GM19023 (cell line): ENCODE measurements at regions not wholly inside any gene's neighbourhood (a gene's known extent, or its start where the extent isn't known, plus 50 kb on each side); places are given as distances from the start of the nearest gene placed in this dataset.

Source experiments
- ATAC-seq: cut with Tn5 transposase; IDR thresholded peaks from one replicate; pipeline ENCODE4 v1.9.1; 2021; ENCODE audit warnings: mild to moderate bottlenecking, moderate library complexity; ENCODE audit not compliant: unreplicated experiment

DNA sequence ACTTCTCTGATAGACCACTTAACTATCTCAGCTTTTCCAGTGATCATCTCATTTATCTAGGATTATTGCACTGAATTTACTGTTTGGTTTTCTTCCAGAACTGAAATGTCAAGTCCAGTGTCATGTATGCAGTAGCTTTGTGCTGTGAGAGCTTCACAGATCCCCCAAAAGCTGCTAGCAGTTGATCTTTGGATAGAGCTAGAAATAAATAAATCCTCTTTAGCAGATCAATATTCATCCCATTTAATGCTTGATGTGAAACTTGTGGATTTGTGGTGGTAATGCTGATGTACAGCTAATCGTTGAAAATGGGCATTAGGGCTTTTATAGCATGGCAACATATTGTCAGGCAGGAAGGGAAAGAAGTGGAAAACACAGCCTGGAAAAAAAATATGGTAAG, 509.6 kb upstream of the FAM241A start:
- no peak for ATAC-seq

DNA sequence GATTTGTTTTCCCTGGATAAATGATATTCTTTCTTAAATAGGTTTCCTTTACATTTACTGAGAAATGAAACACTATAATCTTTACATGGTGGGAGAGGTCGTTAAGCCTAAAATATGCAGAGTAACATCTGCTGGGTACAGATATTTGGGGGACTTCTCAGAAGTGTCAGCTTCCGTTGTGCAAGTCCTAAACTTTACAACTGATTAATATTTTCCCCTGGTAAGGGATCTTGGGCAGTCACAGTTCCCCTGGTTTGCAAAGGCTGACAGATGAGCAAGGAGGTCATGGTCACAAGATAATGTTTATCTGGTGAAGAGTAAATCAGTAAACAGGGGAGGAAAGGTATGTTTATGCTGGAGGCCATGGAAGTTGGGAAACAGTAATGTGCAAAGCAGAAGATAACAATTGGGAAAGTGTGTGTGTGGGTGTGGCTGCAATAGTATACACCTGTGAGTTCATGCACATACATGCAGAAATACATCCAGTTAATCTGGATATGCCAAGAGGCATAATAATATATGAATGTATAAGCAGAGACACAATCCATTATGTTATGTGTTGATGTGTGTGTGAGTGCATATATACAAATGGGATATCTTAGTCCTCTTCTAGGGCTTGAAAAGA, 508.2 kb upstream of the FAM241A start:
- no peak for ATAC-seq

DNA sequence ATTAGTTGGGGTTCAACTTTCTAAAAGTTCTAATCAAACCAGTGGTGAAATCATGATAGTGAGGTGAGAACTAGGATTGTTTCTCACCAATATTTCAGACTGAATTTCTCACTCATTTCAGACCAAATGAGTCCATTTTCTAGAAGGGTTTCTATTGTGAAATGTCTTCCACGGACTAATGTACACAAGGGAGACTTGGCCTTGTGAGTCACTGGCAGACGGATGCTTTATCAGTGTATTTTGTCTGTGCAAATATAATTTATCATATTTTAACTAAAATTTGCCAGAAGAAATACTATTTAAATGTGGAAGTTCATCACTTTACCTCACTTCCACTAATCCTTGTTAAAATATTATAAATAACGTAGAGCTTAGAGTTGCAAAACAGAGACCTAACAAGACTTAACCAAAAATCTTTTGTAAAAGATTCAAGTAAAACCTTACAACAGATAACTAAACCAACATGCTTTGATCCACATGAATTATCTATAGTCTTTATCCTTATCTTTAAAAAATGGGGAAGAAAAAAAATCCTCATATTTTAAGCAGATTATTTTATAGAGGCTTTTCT, 506.0 kb upstream of the FAM241A start:
- no peak for ATAC-seq

DNA sequence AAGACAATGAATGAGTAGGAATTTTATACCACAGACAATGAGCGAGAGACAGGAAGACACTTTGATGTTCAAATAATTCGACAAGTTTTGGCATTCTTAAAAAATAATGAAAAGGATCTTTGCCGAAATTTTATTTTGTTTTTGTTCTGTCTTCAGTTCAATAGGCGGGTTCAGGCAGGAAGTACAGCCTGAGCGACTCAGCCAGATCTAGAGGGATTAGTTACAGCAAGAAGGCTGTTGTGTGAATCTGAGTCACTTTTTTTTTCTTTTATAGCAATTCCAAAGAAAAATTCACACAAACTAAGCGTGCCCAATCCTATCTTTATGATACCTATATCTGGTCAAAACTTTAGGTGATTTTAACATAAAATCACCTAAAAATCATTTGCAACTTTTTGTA, 505.4 kb upstream of the FAM241A start:
- no peak for ATAC-seq

DNA sequence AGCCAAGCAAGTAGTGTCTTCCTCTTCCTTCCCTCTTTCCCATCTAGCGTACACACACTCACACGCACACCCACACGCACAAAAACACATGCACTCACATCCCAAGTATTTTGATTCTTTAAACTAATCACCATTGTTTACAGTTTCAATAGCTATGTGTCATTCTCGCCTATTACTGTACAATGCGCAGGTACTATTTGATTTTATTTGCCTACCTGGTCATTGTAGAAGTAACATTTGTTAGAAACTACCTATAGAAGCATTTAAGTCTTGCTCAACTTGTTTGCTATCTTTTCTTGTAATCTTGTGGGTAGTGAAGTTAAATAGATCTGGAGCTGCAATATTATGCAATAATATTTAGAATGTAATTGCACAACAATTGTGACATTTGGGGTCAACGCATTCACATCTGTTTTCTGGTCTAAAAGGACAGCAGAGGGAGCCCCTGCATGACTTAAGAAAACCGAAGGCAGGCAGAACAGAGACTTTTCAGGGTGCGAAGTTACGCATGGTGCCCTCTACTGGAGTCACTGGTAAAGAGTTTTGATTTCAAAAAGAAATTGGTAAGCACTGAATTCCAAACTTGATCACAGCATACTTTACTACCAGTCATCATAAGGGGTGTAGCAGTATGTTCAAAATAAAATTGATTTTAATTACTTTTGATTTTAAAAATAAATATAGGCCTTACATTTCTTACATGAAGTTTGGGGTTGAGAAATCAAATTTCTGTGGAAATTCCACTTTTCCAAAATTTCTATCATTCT, 503.3 kb upstream of the FAM241A start:
- peak; percentile 98 for ATAC-seq

DNA sequence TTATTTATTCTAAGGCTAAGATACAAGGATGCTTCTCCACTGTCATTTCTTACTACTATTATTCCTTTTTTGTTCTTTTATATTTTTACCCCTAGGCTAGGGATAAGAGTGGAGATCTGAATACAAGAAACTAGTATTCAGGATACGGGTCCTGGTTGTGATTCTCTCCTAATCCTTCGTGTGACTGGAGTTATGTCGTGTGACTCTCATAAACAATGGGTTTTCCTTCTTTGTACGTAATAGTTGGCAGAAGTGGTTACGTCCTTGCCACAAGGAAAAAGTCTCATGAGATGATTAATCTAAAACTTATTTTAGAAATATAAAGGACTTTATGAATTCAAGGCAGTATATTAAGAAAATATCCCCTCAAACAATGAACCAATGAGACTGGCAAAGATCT, 497.2 kb upstream of the FAM241A start:
- no peak for ATAC-seq

DNA sequence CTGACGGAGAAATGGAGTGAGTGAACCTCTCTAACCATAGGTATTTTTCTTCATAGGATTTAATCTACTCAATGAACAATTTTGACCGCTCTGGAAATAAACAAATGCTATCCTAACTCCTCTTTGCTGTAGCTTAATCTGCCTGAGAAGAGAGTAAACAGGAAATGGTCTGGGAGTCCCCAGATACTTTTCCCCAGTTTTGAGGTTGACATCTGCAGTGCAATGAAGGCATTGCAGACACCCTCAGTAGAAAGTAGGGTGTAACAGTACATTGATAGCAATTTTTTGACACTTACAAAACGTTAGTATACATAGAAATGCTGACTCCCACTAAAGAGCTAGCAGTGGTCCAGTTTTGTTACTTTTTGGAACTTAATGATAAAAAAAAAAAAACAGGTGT, 495.9 kb upstream of the FAM241A start:
- ATAC-seq: peak; percentile 73

DNA sequence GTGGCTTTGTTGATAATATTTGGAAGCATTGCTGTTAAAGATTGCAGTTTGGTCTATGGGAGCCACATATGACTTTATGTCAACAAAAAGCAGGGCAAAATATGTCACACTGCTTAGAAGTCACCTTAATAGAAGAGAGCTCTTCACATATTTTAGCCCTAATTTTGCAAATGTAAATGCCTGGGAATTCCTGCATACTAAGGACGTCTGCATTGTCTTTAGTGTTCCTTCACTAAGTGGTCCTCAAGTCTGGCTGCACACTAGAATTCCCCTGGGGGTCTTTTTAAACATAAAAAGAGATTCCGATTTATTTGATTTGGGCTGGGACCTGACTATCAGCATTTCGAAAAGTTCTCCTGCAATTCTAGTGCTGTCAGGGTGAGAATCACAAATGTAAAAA, 495.1 kb upstream of the FAM241A start:
- no peak for ATAC-seq

DNA sequence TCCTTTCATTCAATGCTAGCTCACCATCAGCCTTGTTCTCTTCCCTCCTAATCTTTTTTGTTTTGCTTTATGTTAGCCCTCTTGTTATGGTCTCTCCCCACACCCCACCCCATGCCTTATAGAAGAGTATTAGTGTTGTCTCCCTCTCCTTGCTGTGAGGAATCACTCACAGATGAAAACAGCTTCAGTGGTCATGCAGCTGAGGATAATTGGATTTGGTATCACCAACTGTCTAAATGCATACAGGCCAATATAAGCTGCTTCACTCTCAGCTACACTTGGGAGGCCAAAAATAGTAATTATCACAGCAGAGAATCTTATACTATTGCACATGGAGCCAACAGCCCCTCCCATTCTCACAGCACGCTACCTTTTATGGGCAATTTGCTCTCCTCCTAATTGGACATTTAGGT, 494.6 kb upstream of the FAM241A start:
- no peak for ATAC-seq

DNA sequence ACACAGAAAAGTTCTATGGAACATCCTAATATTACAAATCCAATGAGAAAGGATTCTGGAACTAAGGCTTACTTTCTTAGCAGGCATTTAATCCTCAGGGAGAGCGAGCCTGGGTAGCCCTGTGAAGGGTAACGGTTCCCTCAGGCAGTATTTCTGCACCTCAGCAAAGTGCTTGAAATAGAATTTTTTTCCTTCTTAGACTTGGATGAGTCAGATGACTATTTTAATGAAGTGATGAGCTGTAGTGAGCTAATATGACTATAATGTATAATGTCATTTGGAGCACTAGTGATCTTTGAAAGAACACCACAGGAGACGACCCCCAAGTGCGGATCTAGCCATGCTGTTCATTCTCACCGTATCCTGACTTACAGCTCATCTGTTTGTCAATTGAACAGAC, 493.0 kb upstream of the FAM241A start:
- no peak for ATAC-seq

DNA sequence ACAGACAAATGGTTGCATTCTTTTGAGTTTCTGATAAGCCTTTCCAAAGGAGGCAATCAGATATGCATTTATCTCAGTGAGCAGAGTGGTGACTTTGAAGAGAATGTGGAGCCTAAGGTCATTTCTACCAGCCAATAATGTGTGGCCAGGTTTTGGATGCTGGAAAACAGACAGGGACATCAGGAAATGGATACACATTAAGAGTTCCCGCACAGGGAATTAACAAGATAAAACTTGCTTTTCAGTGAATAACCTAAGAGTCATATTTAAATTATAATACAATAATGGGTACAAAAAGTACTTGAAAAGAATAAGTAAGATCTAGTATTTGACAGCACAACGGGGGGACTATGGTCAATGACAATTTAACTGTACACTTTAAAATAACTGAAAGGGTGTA, 492.3 kb upstream of the FAM241A start:
- ATAC-seq: no peak

DNA sequence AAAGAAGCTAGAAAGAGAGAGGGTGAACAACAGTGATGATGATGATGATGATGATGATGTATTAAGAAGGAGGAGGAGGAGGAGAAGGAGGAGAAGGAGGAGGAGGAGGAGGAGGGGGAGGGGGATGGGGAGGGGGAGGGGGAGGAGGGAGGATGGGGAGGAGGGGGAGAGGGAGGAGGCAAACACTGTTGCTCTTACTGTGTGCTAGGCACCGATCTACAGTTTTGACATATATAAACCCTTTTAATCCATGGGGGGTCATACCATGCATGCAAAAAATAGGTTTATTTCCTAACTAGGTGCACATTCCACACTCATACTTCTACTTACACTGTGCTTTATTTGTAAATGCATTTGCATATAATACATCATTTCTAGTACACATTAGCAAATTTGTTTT, 482.8 kb upstream of the FAM241A start:
- no peak for ATAC-seq

DNA sequence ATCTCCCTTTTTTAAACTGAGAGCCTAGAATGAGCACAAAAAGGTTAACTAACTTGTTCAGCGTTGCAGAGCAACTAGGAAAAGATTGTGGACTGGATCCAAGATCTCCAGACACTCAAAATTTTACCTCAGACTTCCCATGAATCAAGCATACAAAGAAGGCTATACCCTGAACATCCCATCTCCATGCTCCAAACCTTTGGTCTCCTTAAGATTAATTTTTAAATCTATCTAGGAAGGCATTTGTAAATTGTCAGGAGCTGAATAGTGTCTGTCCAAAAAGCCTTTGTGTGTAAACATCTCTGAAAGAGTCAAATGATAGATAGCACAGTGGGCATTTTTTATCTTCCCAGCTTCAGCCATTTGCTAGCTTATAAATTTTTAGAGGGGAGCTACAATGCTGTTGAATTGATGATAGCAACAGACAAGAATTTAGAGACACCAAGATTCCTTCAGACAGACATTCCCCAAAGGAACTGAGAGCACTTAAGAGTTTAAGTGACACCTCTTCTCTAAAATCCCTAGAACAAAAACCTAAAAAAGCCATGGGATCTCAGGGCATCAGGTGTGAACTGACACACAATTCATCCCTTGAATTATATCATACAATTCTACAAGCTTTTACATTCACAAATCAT, 480.8 kb upstream of the FAM241A start:
- no peak for ATAC-seq

DNA sequence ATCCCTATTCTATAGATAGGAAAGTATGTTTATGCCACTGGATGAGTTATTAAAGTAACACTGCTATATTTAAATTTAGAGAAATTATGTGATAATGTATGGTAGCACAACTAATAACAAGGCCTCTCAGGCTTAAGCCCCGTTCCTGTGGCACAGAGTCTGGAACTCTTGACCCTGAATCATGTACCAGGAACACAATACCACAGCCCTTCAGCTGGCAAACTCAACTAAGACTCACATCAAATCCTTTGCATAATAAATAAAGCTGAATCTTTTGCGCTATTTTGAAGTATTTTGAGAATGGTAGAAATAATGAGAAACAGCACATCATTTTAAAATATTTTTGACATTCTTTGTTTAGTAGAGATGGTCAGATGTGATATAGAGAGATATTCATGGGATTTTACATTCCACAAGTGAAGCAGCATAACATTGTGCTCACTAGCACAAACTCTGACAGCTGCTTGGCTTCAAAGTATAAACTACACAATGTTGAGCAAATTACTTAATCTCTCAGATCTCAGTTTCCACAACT, 478.4 kb upstream of the FAM241A start:
- ATAC-seq: no peak

DNA sequence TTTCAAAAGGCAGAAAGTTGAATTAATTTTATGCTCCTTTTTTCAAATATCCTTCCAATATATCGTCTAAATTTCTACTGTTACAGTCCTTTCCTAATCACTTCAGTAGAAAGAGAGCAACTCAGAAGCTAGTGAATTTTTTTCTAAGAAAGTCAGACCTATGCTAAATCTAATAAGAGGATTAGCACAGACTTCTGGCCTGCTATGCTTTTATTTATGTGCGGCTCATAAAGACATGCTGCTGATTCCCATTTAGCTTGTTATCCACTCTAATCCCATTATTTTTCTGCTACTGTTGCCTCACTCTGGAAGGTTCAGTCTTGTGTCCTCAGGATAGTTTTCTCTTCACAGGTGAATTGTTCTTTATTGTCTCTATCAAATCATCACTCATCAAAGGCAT, 473.5 kb upstream of the FAM241A start:
- no peak for ATAC-seq

DNA sequence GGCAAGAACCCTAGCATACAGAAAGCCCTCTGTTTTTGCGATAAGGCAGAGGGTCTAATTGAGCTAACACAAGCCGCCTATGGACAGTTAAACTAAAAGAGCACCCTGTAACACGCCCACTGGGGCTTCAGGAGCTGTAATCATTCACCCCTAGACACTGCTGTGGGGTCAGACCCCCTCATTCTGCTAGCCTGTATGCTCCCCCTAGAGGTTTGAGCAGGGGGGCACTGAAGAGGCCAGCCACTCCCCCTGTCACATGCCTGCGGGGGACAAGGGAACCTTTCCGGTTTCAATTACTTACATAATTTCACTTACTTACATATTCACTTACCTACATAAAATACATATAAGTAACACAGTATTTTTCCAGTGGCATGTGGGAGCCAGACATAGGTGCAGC, 469.5 kb upstream of the FAM241A start:
- ATAC-seq: no peak

DNA sequence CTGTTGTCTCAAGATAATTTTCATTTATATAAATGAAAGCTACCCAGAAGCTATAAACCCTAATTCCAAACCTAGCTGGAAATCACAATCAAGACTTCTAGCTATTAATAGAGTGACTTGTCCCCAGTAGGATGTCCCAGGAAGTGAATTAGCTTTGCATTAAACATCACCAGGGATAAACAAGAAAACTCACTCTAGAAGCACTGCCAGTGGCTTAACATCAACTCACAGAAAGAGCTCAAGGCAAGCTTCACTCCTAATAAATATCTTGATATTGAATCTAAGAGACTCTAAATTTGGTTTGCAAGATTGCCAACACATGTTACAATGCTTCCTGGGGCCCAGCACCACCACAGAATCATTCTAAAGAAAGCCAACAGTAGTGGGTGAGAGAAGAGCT, 468.7 kb upstream of the FAM241A start:
- ATAC-seq: no peak

DNA sequence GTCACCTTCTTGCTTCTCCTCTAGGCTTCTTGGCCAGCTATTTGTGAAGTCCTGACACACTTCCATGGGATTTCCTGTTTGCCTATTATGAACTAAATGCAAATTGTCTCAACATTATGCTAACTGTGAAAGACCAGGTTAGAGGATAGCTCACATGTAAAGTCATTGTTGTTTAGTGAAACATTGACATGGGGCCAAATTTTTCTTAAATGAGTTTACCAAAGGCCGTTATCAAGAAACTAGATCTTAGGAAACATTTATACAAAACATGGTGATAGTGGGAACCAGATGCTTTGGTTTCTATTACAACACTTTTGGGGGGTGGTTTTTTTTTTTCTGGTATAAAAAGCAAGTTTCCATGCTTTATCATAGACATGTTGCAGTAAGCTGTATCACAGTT, 466.8 kb upstream of the FAM241A start:
- ATAC-seq: no peak

DNA sequence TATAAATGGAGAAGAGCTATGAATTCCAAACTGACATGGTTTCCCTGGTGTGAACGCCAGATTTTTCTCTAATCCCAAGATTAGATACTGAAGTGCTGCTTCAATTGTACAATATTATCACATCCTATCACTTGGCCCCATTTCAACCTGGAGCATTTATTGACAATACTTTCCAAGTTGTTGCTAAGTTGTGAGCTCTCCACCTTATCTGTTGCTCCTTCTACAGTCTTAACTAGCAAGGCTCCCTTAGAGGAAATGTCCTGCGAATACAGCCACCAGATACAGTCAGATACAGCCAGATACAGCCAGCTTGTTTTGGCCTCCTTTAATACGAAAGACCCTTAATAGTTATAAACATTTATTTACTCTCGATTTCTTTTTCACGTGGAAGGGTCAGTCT, 466.3 kb upstream of the FAM241A start:
- ATAC-seq: no peak

DNA sequence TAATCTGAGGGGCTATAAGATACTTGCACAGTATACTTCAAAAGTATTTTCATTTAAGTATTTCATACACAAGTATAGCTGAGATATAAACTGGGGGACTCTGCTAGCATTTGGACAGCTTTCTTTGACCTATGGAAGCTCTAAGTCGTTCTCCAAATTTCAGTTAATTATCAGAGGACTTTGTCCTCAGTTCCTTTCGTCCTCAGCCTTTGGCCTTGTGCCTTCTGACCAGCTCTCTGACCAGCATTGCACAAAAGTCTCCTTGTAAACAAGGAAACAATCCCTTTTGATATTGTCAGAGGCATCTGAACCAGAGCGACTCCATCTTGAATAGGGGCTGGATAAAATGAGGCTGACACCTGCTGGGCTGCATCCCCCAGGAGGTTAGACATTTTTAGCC, 464.0 kb upstream of the FAM241A start:
- no peak for ATAC-seq

DNA sequence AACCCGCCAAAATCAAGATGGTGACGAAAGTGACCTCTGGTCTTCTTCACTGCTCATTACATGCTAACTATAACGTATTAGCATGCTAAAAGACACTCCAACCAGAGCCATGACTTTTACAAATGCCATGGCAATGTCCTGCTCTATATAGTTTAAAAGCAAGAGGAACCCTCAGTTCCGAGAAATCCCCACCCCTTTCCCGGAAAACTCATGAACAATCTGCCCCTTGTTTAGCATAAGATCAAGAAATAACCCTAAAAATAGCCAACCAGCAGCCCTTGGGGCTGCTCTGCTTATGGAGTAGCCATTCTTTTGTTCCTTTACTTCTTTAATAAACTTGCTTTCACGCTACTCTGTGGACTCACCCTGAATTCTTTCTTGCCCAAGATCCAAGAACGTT, 463.5 kb upstream of the FAM241A start:
- ATAC-seq: no peak

DNA sequence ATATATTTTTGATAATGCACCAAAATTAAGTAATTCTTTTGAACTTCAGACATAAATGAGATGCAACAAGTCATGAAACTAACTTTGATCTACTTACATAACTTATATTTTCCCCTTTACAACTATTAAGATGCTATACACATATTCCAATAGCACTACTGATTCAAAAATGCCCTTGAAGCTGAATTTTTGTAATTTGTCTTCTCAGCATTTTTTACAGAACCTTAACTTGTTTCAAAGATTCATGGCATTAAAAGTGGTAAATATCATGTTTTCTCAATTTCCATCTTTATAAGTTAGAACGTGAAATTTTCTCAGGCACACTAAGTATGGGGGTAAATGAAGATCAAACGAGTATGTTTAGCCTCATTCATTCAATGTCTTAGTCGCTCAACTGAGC, 460.0 kb upstream of the FAM241A start:
- ATAC-seq: no peak
